ENCODE measurements at regions not wholly inside any gene's neighbourhood (a gene's known extent, or its start where the extent isn't known, plus 50 kb on each side); places are given as distances from the start of the nearest gene placed in this dataset.

DNA sequence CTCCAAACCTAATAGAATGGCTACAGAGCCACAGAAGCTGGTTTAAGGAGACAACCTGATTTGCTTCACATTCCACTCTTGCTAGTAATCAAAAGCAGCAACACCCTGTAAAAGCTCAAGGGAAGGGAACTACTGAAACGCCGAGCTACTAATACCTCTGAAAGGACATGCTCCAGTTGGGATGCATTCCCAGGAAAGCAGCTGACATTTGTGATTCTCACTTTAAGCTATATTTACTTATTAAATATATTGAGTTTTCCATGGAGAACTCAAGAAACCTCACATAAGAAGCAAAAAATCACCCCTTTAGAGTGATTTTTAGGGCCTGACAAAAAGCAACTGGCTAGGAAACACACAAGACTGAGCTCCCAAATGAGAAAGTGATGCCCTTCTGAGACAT lies 1073.0 kb upstream of the FLRT2 start:
- H3K4me1 ChIP-seq (ENCODE audit: insufficient read depth, low read length, poor library complexity, severe bottlenecking): no peaks in the 10 kb centered on the region
- H3K4me2 ChIP-seq (ENCODE audit: low read length): no peak overlapping the region
- ChIA-PET POLR2A (interaction anchor here (0.6 to 1.4 kb wide), 2 partner anchors 9 to 874 kb away, joined by 3 read pairs; no protein-coding TSS in a partner anchor), CTCF (ENCODE audit: unreplicated experiment) (no interaction called here)
- DNase-seq (ENCODE audit: low spot score): no peak
- H3K4me3 ChIP-seq (ENCODE audit: low read depth, low read length, poor library complexity, severe bottlenecking): no peak overlapping the region
- TF ChIP-seq CTCF (conservative IDR thresholded peaks at IDR 0.05; ENCODE audit: low read length) (no peak), EZH2phosphoT487 (IDR thresholded peaks at IDR 0.05; ENCODE audit: borderline replicate concordance, low read depth, low read length) (no peak)
- H3K27ac ChIP-seq (ENCODE audit: low read depth, low read length, poor library complexity, severe bottlenecking): no peak overlapping the region
- BruUV-seq (replicated peaks): no TSS peak
- H3K9me3 ChIP-seq (ENCODE audit: low read length): no peaks in the 10 kb centered on the region
- H2AFZ ChIP-seq (ENCODE audit: low read length): no peak overlapping the region
- H3K79me2 ChIP-seq (ENCODE audit: insufficient read depth, low read depth, low read length): no peaks in the 10 kb centered on the region
- no peaks in the 10 kb centered on the region for H3K36me3 ChIP-seq (ENCODE audit: insufficient read depth, low read length)
- intact Hi-C loops (cut with micrococcal nuclease; ENCODE audit: unreplicated experiment): no loop called here
- no peaks in the 10 kb centered on the region for H3K9me2 ChIP-seq (ENCODE audit: insufficient read depth, low read length)
- H4K20me1 ChIP-seq (ENCODE audit: insufficient read depth, low read length): no peaks in the 10 kb centered on the region

DNA sequence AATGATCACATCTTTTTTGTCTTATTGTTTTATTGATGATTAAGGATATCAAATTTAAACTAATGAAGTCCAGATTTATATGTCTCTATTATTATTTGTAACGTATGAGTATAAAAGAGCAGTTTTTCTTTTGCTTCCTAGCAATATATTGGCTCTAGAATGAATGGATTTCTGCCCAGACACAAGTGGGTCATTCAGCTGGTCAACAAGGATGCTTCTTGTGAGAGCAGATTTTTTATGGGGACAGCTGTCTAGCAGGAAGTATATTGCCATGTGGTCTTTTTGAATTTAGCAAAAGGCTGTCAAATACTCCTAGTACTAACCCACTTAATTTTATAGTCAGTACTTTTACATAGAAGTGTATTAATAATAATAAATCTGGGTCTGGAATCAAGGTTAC lies 1071.1 kb upstream of the FLRT2 start:
- Histone ChIP-seq H3K4me1 (ENCODE audit: insufficient read depth, low read length, poor library complexity, severe bottlenecking) (no peaks in the 10 kb centered on the region), H3K27ac (ENCODE audit: low read depth, low read length, poor library complexity, severe bottlenecking) (no peak overlapping the region), H3K9me3 (ENCODE audit: low read length) (no peaks in the 10 kb centered on the region), H3K36me3 (ENCODE audit: insufficient read depth, low read length) (no peaks in the 10 kb centered on the region), H4K20me1 (ENCODE audit: insufficient read depth, low read length) (no peaks in the 10 kb centered on the region), H3K4me3 (ENCODE audit: low read depth, low read length, poor library complexity, severe bottlenecking) (no peak overlapping the region), H3K4me2 (ENCODE audit: low read length) (no peak overlapping the region), H3K9me2 (ENCODE audit: insufficient read depth, low read length) (no peaks in the 10 kb centered on the region), H2AFZ (ENCODE audit: low read length) (no peak overlapping the region), H3K79me2 (ENCODE audit: insufficient read depth, low read depth, low read length) (no peaks in the 10 kb centered on the region)
- no TSS peak for BruUV-seq (replicated peaks)
- no peak for DNase-seq (ENCODE audit: low spot score)
- POLR2A ChIA-PET: no interaction called here
- intact Hi-C loops (cut with micrococcal nuclease; ENCODE audit: unreplicated experiment): no loop called here
- CTCF ChIA-PET (ENCODE audit: unreplicated experiment): no interaction called here
- no peak for TF ChIP-seq CTCF (conservative IDR thresholded peaks at IDR 0.05; ENCODE audit: low read length)
- no peak for TF ChIP-seq EZH2phosphoT487 (IDR thresholded peaks at IDR 0.05; ENCODE audit: borderline replicate concordance, low read depth, low read length)

DNA sequence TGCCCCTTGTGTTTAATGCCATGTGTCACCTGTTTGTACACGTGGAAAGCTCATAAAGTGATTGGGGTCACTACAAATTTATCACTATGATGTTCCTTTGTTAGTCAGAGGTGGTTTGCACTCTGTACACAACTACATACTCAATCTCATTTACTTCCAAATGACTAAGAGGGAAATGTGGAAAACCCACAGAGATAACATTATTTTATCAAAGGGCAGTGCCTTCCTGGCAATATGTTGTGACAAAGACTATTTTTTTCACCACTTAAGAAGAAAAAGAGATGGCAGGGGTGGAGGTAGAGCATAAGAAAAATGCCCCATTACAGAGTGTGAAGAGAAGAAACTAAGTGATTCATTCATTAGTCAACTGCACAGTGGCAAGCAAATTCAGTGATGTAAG lies 1064.1 kb upstream of the FLRT2 start:
- DNase-seq (ENCODE audit: low spot score): no peak
- no peaks in the 10 kb centered on the region for H3K9me2 ChIP-seq (ENCODE audit: insufficient read depth, low read length)
- H3K4me2 ChIP-seq (ENCODE audit: low read length): no peak overlapping the region
- no peak overlapping the region for H3K27ac ChIP-seq (ENCODE audit: low read depth, low read length, poor library complexity, severe bottlenecking)
- ChIA-PET POLR2A (interaction anchor here (0.6 to 1.6 kb wide), 2 partner anchors 8 to 42 kb away, joined by 3 read pairs; no protein-coding TSS in a partner anchor), CTCF (ENCODE audit: unreplicated experiment) (no interaction called here)
- H3K9me3 ChIP-seq (ENCODE audit: low read length): no peaks in the 10 kb centered on the region
- no peaks in the 10 kb centered on the region for H3K79me2 ChIP-seq (ENCODE audit: insufficient read depth, low read depth, low read length)
- no peak overlapping the region for H2AFZ ChIP-seq (ENCODE audit: low read length)
- no peaks in the 10 kb centered on the region for H4K20me1 ChIP-seq (ENCODE audit: insufficient read depth, low read length)
- H3K4me1 ChIP-seq (ENCODE audit: insufficient read depth, low read length, poor library complexity, severe bottlenecking): no peaks in the 10 kb centered on the region
- no peaks in the 10 kb centered on the region for H3K36me3 ChIP-seq (ENCODE audit: insufficient read depth, low read length)
- no TSS peak for BruUV-seq (replicated peaks)
- TF ChIP-seq EZH2phosphoT487 (IDR thresholded peaks at IDR 0.05; ENCODE audit: borderline replicate concordance, low read depth, low read length) (no peak), CTCF (conservative IDR thresholded peaks at IDR 0.05; ENCODE audit: low read length) (no peak)
- intact Hi-C loops (cut with micrococcal nuclease; ENCODE audit: unreplicated experiment): no loop called here
- no peak overlapping the region for H3K4me3 ChIP-seq (ENCODE audit: low read depth, low read length, poor library complexity, severe bottlenecking)

Data from OCI-LY7 (cell line).